ENCODE measurements at regions not wholly inside any gene's neighbourhood (a gene's known extent, or its start where the extent isn't known, plus 50 kb on each side); places are given as distances from the start of the nearest gene placed in this dataset.
"Not testable (repeated sequence)": the region's sequence is repeated elsewhere in the genome, so short reads cannot be mapped to it uniquely, and the experiment has no call there.

DNA sequence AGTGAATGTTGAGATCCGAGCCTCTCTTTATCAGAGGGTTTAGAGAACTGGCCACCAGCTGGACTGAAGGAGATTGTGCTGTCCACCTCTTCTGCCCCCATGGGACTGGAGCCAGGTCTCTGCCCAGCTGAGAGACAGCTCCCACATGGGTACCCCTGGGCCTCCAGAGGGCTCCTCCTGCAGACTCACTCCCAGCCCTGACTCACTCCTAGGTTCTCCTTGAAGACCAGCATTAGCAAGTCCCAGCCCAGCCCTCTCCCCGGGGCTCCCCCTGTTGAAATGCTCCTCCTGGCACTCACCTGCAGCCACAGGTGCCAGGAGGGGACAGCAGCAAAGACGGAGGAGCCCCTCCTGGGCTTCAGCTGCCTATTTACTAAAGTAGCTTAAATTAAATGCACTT lies 126.9 kb downstream of the CXCL12 start:
- H3K9me3 ChIP-seq (ENCODE audit: control insufficient read depth, low read length, poor library complexity, severe bottlenecking): no peaks in the 10 kb centered on the region
- H3K27me3 Mint-ChIP-seq: no peaks in the 10 kb centered on the region
- DNase-seq (no peak), ATAC-seq (no peak)
- H3K4me1 Mint-ChIP-seq: no peaks in the 10 kb centered on the region
- no peak overlapping the region for H3K27ac Mint-ChIP-seq
- H3K36me3 Mint-ChIP-seq (ENCODE audit: low read depth): no peaks in the 10 kb centered on the region
- no peak overlapping the region for H3K4me3 Mint-ChIP-seq

- peaks cover 4% of the 10 kb centered on the region for H3K27me3 Mint-ChIP-seq
- no peaks in the 10 kb centered on the region for H3K4me1 Mint-ChIP-seq
- no peak overlapping the region for H3K4me3 Mint-ChIP-seq
- no peak for DNase-seq
- H3K36me3 Mint-ChIP-seq (ENCODE audit: low read depth): no peaks in the 10 kb centered on the region
- H3K9me3 ChIP-seq (ENCODE audit: control insufficient read depth, low read length, poor library complexity, severe bottlenecking): no peaks in the 10 kb centered on the region
- ATAC-seq: no peak
- H3K27ac Mint-ChIP-seq: no peak overlapping the region
Observed at GRCh38 chr10:44253769-44254462, 131.0 kb downstream of the CXCL12 start.

- not testable (repeated sequence) for H3K27ac Mint-ChIP-seq; H3K27me3 Mint-ChIP-seq; H3K4me3 Mint-ChIP-seq; H3K9me3 ChIP-seq (ENCODE audit: control insufficient read depth, low read length, poor library complexity, severe bottlenecking); DNase-seq; H3K4me1 Mint-ChIP-seq; H3K36me3 Mint-ChIP-seq (ENCODE audit: low read depth); ATAC-seq
Observed at GRCh38 chr10:44252631-44253030, 132.3 kb downstream of the CXCL12 start.

DNA sequence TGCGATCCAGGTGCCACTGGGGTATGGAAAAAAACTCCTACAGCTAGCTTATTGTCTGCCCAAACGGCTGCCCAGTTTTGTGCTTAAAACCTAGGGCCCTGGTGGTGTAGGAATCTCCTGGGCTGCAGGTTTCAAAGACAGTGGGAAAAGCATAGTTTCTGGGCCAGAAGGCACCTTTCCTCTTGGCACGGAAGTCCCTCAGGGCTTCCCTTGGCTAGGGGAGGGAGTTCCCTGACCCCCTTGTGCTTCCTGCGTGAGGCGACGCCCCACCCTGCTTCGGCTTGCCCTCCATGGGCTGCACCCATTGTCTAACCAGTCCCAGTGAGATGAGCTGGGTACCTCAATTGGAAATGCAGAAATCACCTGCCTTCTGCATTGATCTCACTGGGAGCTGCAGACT lies 135.0 kb downstream of the CXCL12 start:
- H3K9me3 ChIP-seq (ENCODE audit: control insufficient read depth, low read length, poor library complexity, severe bottlenecking); H3K27ac Mint-ChIP-seq; H3K4me3 Mint-ChIP-seq; DNase-seq; H3K36me3 Mint-ChIP-seq (ENCODE audit: low read depth); H3K4me1 Mint-ChIP-seq; ATAC-seq; H3K27me3 Mint-ChIP-seq: not testable (repeated sequence)

- no peaks in the 10 kb centered on the region for H3K9me3 ChIP-seq (ENCODE audit: control insufficient read depth, low read length, poor library complexity, severe bottlenecking)
- H3K4me1 Mint-ChIP-seq: no peaks in the 10 kb centered on the region
- H3K36me3 Mint-ChIP-seq (ENCODE audit: low read depth): no peaks in the 10 kb centered on the region
- H3K27ac Mint-ChIP-seq: no peak overlapping the region
- H3K27me3 Mint-ChIP-seq: peaks cover 4% of the 10 kb centered on the region
- ATAC-seq (no peak), DNase-seq (no peak)
- H3K4me3 Mint-ChIP-seq: no peak overlapping the region
Observed at GRCh38 chr10:44249490-44249889, 135.4 kb downstream of the CXCL12 start.

DNA sequence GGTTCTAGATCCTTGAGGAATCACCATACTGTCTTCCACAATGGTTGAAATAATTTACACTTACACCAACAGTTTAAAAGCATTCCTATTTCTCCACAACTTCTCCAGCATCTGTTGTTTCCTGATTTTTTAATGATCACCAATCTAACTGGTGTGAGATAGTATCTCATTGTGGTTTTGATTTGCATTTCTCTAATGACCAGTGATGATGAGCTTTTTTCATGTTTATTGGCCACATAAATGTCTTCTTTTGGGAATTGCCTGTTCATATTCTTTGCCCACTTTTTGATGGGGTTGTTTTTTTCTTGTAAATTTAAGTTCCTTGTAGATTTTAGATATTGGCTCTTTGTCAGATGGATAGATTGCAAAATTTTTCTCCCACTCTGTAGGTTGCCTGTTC lies 138.2 kb downstream of the CXCL12 start:
- H3K4me1 Mint-ChIP-seq; H3K27ac Mint-ChIP-seq; ATAC-seq; H3K27me3 Mint-ChIP-seq; H3K9me3 ChIP-seq (ENCODE audit: control insufficient read depth, low read length, poor library complexity, severe bottlenecking); H3K4me3 Mint-ChIP-seq; DNase-seq; H3K36me3 Mint-ChIP-seq (ENCODE audit: low read depth): not testable (repeated sequence)

DNA sequence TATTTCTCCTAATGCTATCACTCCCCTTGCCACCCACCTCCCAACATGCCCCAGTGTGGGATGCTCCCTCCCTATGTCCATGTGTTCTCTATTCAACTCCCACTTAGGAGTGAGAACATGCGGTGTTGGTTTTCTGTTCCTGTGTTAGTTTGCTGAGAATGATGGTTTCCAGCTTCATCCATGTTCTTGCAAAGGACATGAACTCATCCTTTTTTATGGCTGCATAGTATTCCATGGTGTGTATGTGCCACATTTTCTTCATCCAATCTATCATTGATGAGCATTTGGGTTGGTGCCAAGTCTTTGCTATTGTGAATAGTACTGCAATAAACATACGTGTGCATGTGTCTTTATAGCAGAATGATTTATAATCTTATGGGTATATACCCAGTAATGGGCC lies 138.6 kb downstream of the CXCL12 start:
- not testable (repeated sequence) for DNase-seq; ATAC-seq; H3K36me3 Mint-ChIP-seq (ENCODE audit: low read depth); H3K27me3 Mint-ChIP-seq; H3K27ac Mint-ChIP-seq; H3K4me3 Mint-ChIP-seq; H3K4me1 Mint-ChIP-seq; H3K9me3 ChIP-seq (ENCODE audit: control insufficient read depth, low read length, poor library complexity, severe bottlenecking)

DNA sequence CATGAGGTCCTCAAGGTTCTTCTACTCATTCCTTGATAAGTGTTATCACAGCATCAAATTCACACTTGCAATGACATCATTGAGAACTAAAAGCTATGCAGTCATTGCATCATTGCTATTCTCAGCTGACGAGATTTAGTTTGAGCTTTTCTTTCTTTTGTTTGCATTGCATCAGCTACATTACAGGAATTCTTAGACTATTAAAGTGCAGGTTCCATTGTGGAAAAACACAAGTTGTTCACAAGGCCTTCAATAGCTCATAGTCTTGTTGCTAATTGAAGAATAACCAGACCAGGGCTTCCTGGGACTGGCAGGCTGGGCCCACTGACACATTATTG lies 139.3 kb downstream of the CXCL12 start:
- H3K36me3 Mint-ChIP-seq (ENCODE audit: low read depth): no peaks in the 10 kb centered on the region
- H3K4me3 Mint-ChIP-seq: no peak overlapping the region
- DNase-seq (no peak), ATAC-seq (no peak)
- no peaks in the 10 kb centered on the region for H3K4me1 Mint-ChIP-seq
- no peaks in the 10 kb centered on the region for H3K27me3 Mint-ChIP-seq
- H3K9me3 ChIP-seq (ENCODE audit: control insufficient read depth, low read length, poor library complexity, severe bottlenecking): no peaks in the 10 kb centered on the region
- no peak overlapping the region for H3K27ac Mint-ChIP-seq

- no peak overlapping the region for H3K27ac Mint-ChIP-seq
- H3K36me3 Mint-ChIP-seq (ENCODE audit: low read depth): no peaks in the 10 kb centered on the region
- H3K9me3 ChIP-seq (ENCODE audit: control insufficient read depth, low read length, poor library complexity, severe bottlenecking): no peaks in the 10 kb centered on the region
- no peak for DNase-seq
- H3K4me3 Mint-ChIP-seq: no peak overlapping the region
- H3K27me3 Mint-ChIP-seq: no peaks in the 10 kb centered on the region
- ATAC-seq: no peak
- no peaks in the 10 kb centered on the region for H3K4me1 Mint-ChIP-seq
Observed at GRCh38 chr10:44244745-44245600, 139.9 kb downstream of the CXCL12 start.

GRCh38 chr10:44243851-44244510 lies 140.9 kb downstream of the CXCL12 start:
- DNase-seq (no peak), ATAC-seq (no peak)
- Mint-ChIP-seq H3K36me3 (ENCODE audit: low read depth) (no peaks in the 10 kb centered on the region), H3K27me3 (no peaks in the 10 kb centered on the region), H3K27ac (no peak overlapping the region), H3K4me1 (no peaks in the 10 kb centered on the region), H3K4me3 (no peak overlapping the region)
- no peaks in the 10 kb centered on the region for H3K9me3 ChIP-seq (ENCODE audit: control insufficient read depth, low read length, poor library complexity, severe bottlenecking)

- no peak for DNase-seq
- no peak for ATAC-seq
- no peaks in the 10 kb centered on the region for H3K4me1 Mint-ChIP-seq
- no peaks in the 10 kb centered on the region for H3K27me3 Mint-ChIP-seq
- H3K27ac Mint-ChIP-seq: no peak overlapping the region
- no peak overlapping the region for H3K4me3 Mint-ChIP-seq
- no peaks in the 10 kb centered on the region for H3K36me3 Mint-ChIP-seq (ENCODE audit: low read depth)
- no peaks in the 10 kb centered on the region for H3K9me3 ChIP-seq (ENCODE audit: control insufficient read depth, low read length, poor library complexity, severe bottlenecking)
Observed at GRCh38 chr10:44242826-44243225, 142.1 kb downstream of the CXCL12 start.

GRCh38 chr10:44242091-44242490 lies 142.8 kb downstream of the CXCL12 start:
- Mint-ChIP-seq H3K27ac (no peak overlapping the region), H3K27me3 (no peaks in the 10 kb centered on the region), H3K36me3 (ENCODE audit: low read depth) (no peaks in the 10 kb centered on the region), H3K4me1 (no peaks in the 10 kb centered on the region), H3K4me3 (no peak overlapping the region)
- no peak for ATAC-seq
- H3K9me3 ChIP-seq (ENCODE audit: control insufficient read depth, low read length, poor library complexity, severe bottlenecking): no peaks in the 10 kb centered on the region
- no peak for DNase-seq

DNA sequence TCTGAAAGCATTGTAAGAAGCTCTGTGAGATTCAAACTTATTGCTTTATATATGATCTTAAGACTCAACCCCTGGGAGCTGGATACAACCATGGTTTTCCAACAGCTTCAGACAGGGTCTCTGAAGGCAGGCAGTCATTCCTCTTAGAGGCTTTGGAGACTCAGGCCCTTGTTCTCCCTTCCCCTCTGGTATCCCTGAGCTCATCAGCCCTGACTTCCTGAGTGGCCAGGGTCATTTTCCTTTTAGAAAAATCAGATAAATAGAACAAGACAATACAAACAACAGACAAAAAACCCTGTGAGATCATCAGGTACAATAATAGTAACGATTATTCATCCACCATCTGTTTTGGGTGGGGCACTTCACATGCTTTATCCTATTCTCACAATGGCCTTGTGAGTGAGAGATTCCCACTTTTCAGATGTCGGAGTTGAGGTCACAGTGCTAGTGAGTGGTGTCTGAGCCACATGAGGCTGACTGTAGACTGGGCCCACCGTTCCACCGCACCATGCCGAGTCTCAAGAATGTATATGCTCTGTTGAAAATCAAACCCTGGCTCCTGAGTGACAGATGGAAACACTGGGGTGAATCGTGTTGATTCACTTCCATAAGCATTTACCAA lies 144.2 kb downstream of the CXCL12 start:
- H3K4me1 Mint-ChIP-seq: no peaks in the 10 kb centered on the region
- ATAC-seq (no peak), DNase-seq (no peak)
- H3K27me3 Mint-ChIP-seq: no peaks in the 10 kb centered on the region
- H3K9me3 ChIP-seq (ENCODE audit: control insufficient read depth, low read length, poor library complexity, severe bottlenecking): no peaks in the 10 kb centered on the region
- no peaks in the 10 kb centered on the region for H3K36me3 Mint-ChIP-seq (ENCODE audit: low read depth)
- H3K27ac Mint-ChIP-seq: no peak overlapping the region
- H3K4me3 Mint-ChIP-seq: no peak overlapping the region

Data from T-helper 17 cell (primary cell).